ENCODE measurements at regions not wholly inside any gene's neighbourhood (a gene's known extent, or its start where the extent isn't known, plus 50 kb on each side); places are given as distances from the start of the nearest gene placed in this dataset.

GRCh38 chr2:173654161-173654895 lies 299.7 kb downstream of the CDCA7 start:
- H3K36me3 ChIP-seq (ENCODE audit: control insufficient read depth, insufficient read depth, low read length), result peaks cover 2% of the 10 kb centered on the region
- no peak for DNase-seq (ENCODE audit: low read depth)
- no peak for TF ChIP-seq CTCF (IDR thresholded peaks at IDR 0.05; ENCODE audit: insufficient read depth, low read length, poor library complexity, severe bottlenecking)
- no peak overlapping the region for H3K4me3 ChIP-seq (ENCODE audit: low read depth, low read length)
- H3K27me3 ChIP-seq (ENCODE audit: control insufficient read depth, insufficient read depth, low read length), result no peaks in the 10 kb centered on the region

DNA sequence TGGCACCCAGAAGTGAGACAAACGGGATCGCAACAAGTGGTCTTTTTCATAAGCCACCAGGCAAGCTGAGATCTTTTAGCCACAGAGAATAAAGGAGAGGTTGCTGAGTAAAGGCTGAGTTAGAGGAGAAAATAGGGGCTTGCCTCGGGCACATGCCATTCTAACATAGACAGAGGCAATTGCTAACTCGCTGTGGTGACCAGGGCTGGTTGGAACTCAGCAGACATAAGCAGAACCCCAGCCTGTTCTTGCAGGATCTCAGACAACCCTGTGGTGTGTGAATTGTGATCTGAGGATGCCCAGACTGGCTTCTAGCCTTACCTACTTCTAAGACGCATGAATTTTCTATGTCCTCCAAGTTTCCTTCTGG lies 300.2 kb downstream of the CDCA7 start:
- TF ChIP-seq CTCF (IDR thresholded peaks at IDR 0.05; ENCODE audit: insufficient read depth, low read length, poor library complexity, severe bottlenecking), result no peak
- H3K36me3 ChIP-seq (ENCODE audit: control insufficient read depth, insufficient read depth, low read length), result peaks cover 2% of the 10 kb centered on the region
- no peak overlapping the region for H3K4me3 ChIP-seq (ENCODE audit: low read depth, low read length)
- H3K27me3 ChIP-seq (ENCODE audit: control insufficient read depth, insufficient read depth, low read length), result no peaks in the 10 kb centered on the region
- no peak for DNase-seq (ENCODE audit: low read depth)

GRCh38 chr2:173656086-173656485 lies 301.4 kb downstream of the CDCA7 start:
- no peak for DNase-seq (ENCODE audit: low read depth)
- peaks cover 2% of the 10 kb centered on the region for H3K36me3 ChIP-seq (ENCODE audit: control insufficient read depth, insufficient read depth, low read length)
- H3K27me3 ChIP-seq (ENCODE audit: control insufficient read depth, insufficient read depth, low read length), result no peaks in the 10 kb centered on the region
- no peak for TF ChIP-seq CTCF (IDR thresholded peaks at IDR 0.05; ENCODE audit: insufficient read depth, low read length, poor library complexity, severe bottlenecking)
- no peak overlapping the region for H3K4me3 ChIP-seq (ENCODE audit: low read depth, low read length)

DNA sequence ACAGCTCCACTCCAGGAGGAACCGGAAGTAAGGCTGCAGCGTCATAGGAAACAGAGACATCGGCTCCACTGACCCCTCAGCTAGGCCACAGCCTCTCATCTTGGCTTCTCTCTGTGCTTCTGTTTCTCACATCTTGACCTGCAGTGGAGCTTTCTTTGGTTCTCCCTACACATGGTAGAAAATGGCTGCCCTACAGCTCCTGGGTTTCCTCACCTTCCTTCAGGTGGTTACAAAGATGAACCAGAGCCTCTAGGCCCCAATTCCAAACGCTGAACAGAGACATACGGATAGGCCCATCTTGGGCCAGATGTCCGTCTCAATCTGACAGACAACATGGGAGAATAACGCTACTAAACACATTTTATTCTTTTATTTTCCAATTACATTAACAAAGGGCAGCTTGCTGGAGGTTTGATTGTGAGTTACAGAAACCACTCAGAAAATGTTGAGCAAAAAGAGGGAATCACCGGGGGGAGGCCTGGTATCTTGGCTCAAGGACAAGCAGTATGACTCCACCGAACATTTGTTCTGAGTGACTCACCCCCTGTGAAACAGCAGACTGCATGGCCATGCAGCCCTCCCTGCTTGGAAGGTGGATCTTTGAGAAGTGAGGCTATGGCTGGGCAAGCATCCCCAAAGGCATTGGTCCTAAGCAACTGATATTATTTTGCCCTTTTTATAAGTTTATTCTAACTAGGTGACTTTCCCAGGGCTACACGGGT lies 303.5 kb downstream of the CDCA7 start:
- H3K36me3 ChIP-seq (ENCODE audit: control insufficient read depth, insufficient read depth, low read length), result peaks cover 2% of the 10 kb centered on the region
- DNase-seq (ENCODE audit: low read depth), result peak; percentile 86
- no peak overlapping the region for H3K4me3 ChIP-seq (ENCODE audit: low read depth, low read length)
- H3K27me3 ChIP-seq (ENCODE audit: control insufficient read depth, insufficient read depth, low read length), result no peaks in the 10 kb centered on the region
- TF ChIP-seq CTCF (IDR thresholded peaks at IDR 0.05; ENCODE audit: insufficient read depth, low read length, poor library complexity, severe bottlenecking), result no peak

DNA sequence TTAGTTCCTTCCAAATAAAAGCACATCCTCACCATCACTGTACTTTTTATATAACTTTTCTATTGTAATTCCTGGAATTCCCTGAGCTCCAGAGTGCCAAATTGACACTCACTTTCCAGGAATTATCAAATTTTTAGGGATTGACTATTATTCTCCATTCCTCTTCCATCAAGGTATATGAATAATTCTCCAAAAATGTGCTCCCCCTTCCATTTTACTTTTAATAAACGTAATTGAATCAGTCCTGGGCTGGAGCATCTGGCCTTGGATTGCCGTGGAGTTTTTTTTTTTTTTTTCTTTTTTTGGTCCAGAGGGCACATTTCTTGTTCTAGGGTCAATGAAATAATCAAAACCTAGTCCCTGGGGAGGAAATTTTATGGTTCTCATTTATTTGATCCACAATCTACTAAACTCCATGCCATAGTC lies 304.3 kb downstream of the CDCA7 start:
- H3K36me3 ChIP-seq (ENCODE audit: control insufficient read depth, insufficient read depth, low read length), result peaks cover 2% of the 10 kb centered on the region
- H3K4me3 ChIP-seq (ENCODE audit: low read depth, low read length), result no peak overlapping the region
- TF ChIP-seq CTCF (IDR thresholded peaks at IDR 0.05; ENCODE audit: insufficient read depth, low read length, poor library complexity, severe bottlenecking), result no peak
- H3K27me3 ChIP-seq (ENCODE audit: control insufficient read depth, insufficient read depth, low read length), result no peaks in the 10 kb centered on the region
- DNase-seq (ENCODE audit: low read depth), result no peak
